K562 (cell line): ENCODE measurements at regions not wholly inside any gene's neighbourhood (a gene's known extent, or its start where the extent isn't known, plus 50 kb on each side); places are given as distances from the start of the nearest gene placed in this dataset.
A peak's percentile ranks its signal among the peaks of the same experiment; 100 is the strongest.

Source experiments
- ATAC-seq: fragments of 200-7000 bp; cut with Tn5 transposase; 3 replicates; pipeline ENCODE4 v1.9.1; 2020; ENCODE audit warnings: moderate library complexity
- BruUV-seq: library from RNA; stranded (reverse); fragments of 400-500 nt; replicated peaks from 2 replicates; lab custom pipeline; 2021; lab: Mats Ljungman, UMichigan
- CTCF ChIA-PET: fragments of 300-600 bp; formaldehyde crosslinking; extraction: SDS; loops from one replicate; lab custom pipeline; 2021; ENCODE audit warnings: low intra/inter-chr PET ratio; lab: Yijun Ruan, JAX
- POLR2A ChIA-PET: fragments of 300-600, 350-650 bp; sonication (Branson Sonifier 250); formaldehyde crosslinking; extraction: SDS; loops from one replicate; lab custom pipeline; 2021; ENCODE audit warnings: antibody characterized with exemption, inconsistent platforms; lab: Yijun Ruan, JAX
- DNase-seq, 4 experiments: peaks; one replicate each; pipeline versions ENCODE4 v3.0.0 to v3.0.0-alpha.2; 2011 to 2018; ENCODE audit warnings: low spot score in 3 of 4, mixed read lengths in 3 of 4; ENCODE audit errors: extremely low read depth in 1 of 4
- FAIRE-seq: peaks from 2 replicates; lab custom pipeline; 2011; peaks lifted over from hg19 to GRCh38; lab: Jason Lieb, UNC
- H2AFZ ChIP-seq: 2 replicates; pipeline ENCODE4 v1.6.0; 2011; ENCODE audit warnings: low read depth, low read length, control low read depth, inconsistent platforms
- H3K27ac ChIP-seq: fragments of 200-600 bp; 3 replicates; pipeline ENCODE4 v1.8.0; 2011; ENCODE audit warnings: low read depth, mild to moderate bottlenecking, control low read depth, inconsistent platforms, low read length, moderate library complexity, mixed read lengths; ENCODE audit errors: extremely low read depth
- H3K27me3 ChIP-seq, 2 experiments: fragments of 300-600 bp in 1 of 2; 2 replicates in 1 of 2; 3 replicates in 1 of 2; pipeline versions ENCODE4 v1.6.0 to v1.8.0; 2011; ENCODE audit warnings: inconsistent platforms in 2 of 2, low read length in 2 of 2, mild to moderate bottlenecking in 1 of 2, mixed read lengths in 1 of 2, moderate library complexity in 1 of 2; ENCODE audit not compliant: control insufficient read depth in 2 of 2, insufficient read depth in 2 of 2
- H3K36me3 ChIP-seq: fragments of 300-600 bp; 3 replicates; pipeline ENCODE4 v1.8.0; 2011; ENCODE audit warnings: mild to moderate bottlenecking, low read length, inconsistent platforms; ENCODE audit not compliant: control insufficient read depth, insufficient read depth
- H3K4me1 ChIP-seq, 2 experiments: fragments of 200-600 bp in 1 of 2; replicated peaks in 1 of 2; 2 replicates in 1 of 2; 3 replicates in 1 of 2; pipeline versions ENCODE4 v1.5.1 to v1.8.0; 2011; ENCODE audit warnings: inconsistent platforms in 2 of 2, low read length in 2 of 2, mild to moderate bottlenecking in 1 of 2, mixed read lengths in 1 of 2, moderate library complexity in 1 of 2; ENCODE audit not compliant: control insufficient read depth in 2 of 2, insufficient read depth in 2 of 2
- H3K4me2 ChIP-seq: 2 replicates; pipeline ENCODE4 v1.6.1; 2011; ENCODE audit warnings: low read length, control low read depth, inconsistent platforms, mixed read lengths; ENCODE audit not compliant: insufficient read depth
- H3K4me3 ChIP-seq: fragments of 200-600 bp; sonication (generic), shearing (Covaris generic); 2 replicates; pipeline ENCODE4 v1.5.1; 2016; ENCODE audit warnings: control low read depth, inconsistent platforms
- H3K79me2 ChIP-seq: fragments of 200-600 bp; 3 replicates; pipeline ENCODE4 v1.8.0; 2011; ENCODE audit warnings: low read length, inconsistent platforms; ENCODE audit not compliant: control insufficient read depth, insufficient read depth
- H3K9ac ChIP-seq, 2 experiments: 2 replicates each; pipeline versions ENCODE4 v1.6.0 to v1.6.1; 2011; ENCODE audit warnings: low read depth in 2 of 2, low read length in 2 of 2, control low read depth in 1 of 2, inconsistent platforms in 1 of 2, mild to moderate bottlenecking in 1 of 2, mixed read lengths in 1 of 2; ENCODE audit not compliant: insufficient read depth in 1 of 2
- H3K9me1 ChIP-seq: one replicate; pipeline ENCODE4 v1.6.0; 2011; ENCODE audit warnings: inconsistent platforms, mild to moderate bottlenecking, low read length, moderate library complexity; ENCODE audit not compliant: control insufficient read depth, insufficient read depth
- H3K9me3 ChIP-seq: replicated peaks from 2 replicates; pipeline ENCODE4 v1.5.1; 2011; ENCODE audit warnings: low read depth, low read length, inconsistent platforms; ENCODE audit not compliant: control insufficient read depth, insufficient read depth
- H4K20me1 ChIP-seq: replicated peaks from 2 replicates; pipeline ENCODE4 v1.6.1; 2011; ENCODE audit warnings: low read length, inconsistent platforms, mixed read lengths; ENCODE audit not compliant: control insufficient read depth, insufficient read depth
- EP400 ChIP-seq: fragments of 450-650 bp; IDR thresholded peaks from 2 replicates; pipeline ENCODE4 v1.6.1; 2017; ENCODE audit warnings: antibody characterized with exemption, mild to moderate bottlenecking, moderate library complexity
- JUN ChIP-seq, 2 experiments: sonication (generic) in 1 of 2; formaldehyde crosslinking in 1 of 2; IDR thresholded peaks; 2 replicates each; pipeline versions ENCODE4 v1.6.1 to v1.8.0; 2012 to 2022; ENCODE audit warnings: borderline replicate concordance in 2 of 2, mild to moderate bottlenecking in 2 of 2, improper control_type of control experiment in 1 of 2, low read depth in 1 of 2, low read length in 1 of 2, missing genetic modification reagents in 1 of 2
- MAFK ChIP-seq: IDR thresholded peaks from 2 replicates; pipeline ENCODE4 v1.6.1; 2011; ENCODE audit warnings: low read length, improper control_type of control experiment
- MIER1 ChIP-seq: fragments of 450-650 bp; IDR thresholded peaks from 2 replicates; pipeline ENCODE4 v1.6.1; 2016; ENCODE audit warnings: antibody characterized with exemption, mild to moderate bottlenecking, low read depth
- SMARCA4 ChIP-seq: fragments of 450-650 bp; IDR thresholded peaks from 2 replicates; pipeline ENCODE4 v1.6.1; 2016
- ZC3H4 ChIP-seq: sonication (generic); formaldehyde crosslinking; IDR thresholded peaks from 2 replicates; pipeline ENCODE4 v1.9.0; 2021; ENCODE audit warnings: missing genetic modification reagents, borderline replicate concordance
- ZNF239 ChIP-seq: fragments of 250-450 bp; sonication (Bioruptor Pico); IDR thresholded peaks from 2 replicates; pipeline ENCODE4 v1.4.0; 2020; ENCODE audit warnings: mild to moderate bottlenecking
- ZNF263 ChIP-seq: sonication (generic); formaldehyde crosslinking; IDR thresholded peaks from 2 replicates; pipeline ENCODE4 v1.8.0; 2022; ENCODE audit warnings: mild to moderate bottlenecking, missing genetic modification reagents, borderline replicate concordance
- ZNF766 ChIP-seq: fragments of 200-800 bp; sonication (Bioruptor generic); conservative IDR thresholded peaks from 2 replicates; pipeline ENCODE4 v1.6.1; 2016; ENCODE audit warnings: missing genetic modification characterization, missing compliant biosample characterization
- ZSCAN29 ChIP-seq: fragments of 450-650 bp; IDR thresholded peaks from 2 replicates; pipeline ENCODE4 v1.6.1; 2017
- WGBS: fragments of 100-300 bp; shearing (Covaris generic); methylation state at CpG from one replicate; pipeline ENCODE4 v1.1.6; 2016; ENCODE audit warnings: low coverage, mixed read lengths; ENCODE audit not compliant: insufficient coverage; ENCODE audit errors: missing lambda C conversion rate; 5-methylcytosine and 5-hydroxymethylcytosine counted together
- in situ Hi-C: fragments of 300-500 bp; cut with MboI; formaldehyde crosslinking; loops from 4 replicates; pipeline ENCODE4 v1.15.0; 2018; ENCODE audit warnings: inconsistent platforms, mixed read lengths
- intact Hi-C: fragments of 100-400 bp; cut with micrococcal nuclease; formaldehyde crosslinking; loops from 2 replicates; pipeline ENCODE4 v1.14.2; 2022

DNA sequence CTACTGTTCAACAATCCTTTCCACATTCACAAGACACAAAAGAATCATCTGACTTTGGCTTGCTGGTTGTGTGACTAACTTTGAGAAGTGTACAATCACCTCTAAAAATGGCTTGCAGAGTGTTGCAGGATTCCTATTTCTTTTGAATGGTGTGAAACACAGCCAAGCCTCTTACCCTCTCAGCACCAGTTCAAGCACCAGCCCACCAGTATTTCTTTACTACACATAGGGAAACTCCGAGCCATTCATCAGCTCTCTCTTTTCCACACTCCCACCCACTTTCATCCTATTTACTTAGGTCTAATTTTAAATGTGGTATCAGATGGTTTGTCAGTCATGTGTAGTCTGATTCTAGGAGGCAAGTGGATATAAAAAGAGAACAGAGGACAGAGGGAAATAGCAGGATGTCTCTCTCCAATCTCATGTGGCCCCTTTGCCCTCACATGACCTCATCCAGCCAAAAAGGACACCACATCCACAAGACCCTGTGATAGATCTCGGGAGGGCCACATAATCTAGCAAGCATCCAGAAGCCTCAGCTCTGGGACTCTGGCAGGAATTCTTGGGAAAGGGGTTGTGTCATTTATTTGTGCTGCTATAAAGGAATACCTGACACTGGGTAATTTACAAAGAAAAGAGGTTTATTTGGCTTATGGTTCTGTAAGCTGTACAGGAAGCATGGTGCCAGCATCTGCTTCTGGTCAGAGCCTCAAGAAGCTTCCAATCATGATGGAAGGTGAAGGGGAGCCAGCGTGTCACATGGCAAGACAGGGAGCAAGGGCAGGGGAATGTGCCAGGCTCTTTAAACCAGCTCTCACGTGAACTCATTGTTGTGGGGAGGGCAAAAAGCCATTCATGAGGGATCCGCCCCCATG, 66.8 kb upstream of the NEBL start:
- Histone ChIP-seq H4K20me1 (no peaks in the 10 kb centered on the region), H3K4me3 (no peak overlapping the region), H3K27me3 (no peaks in the 10 kb centered on the region; a peak in 1 of 5 replicates), H3K27ac (no peak overlapping the region), H3K9me3 (no peaks in the 10 kb centered on the region), H3K9me1 (no peaks in the 10 kb centered on the region), H3K4me1 (no peaks in the 10 kb centered on the region), H3K79me2 (no peaks in the 10 kb centered on the region), H3K4me2 (no peak overlapping the region), H3K9ac (no peak overlapping the region), H2AFZ (no peak overlapping the region), H3K36me3 (no peaks in the 10 kb centered on the region)
- BruUV-seq, result no TSS peak
- TF ChIP-seq JUN (IDR thresholded peaks at IDR 0.05; ENCODE audit: borderline replicate concordance, low read depth, low read length) (no peak), JUN (CRISPR knock-in tag; IDR thresholded peaks at IDR 0.05; ENCODE audit: borderline replicate concordance) (no peak), ZNF766 (peak; percentile 94)
- ATAC-seq (no peak), DNase-seq (no peak), FAIRE-seq (no peak)
- intact Hi-C loops, result no loop called here
- WGBS, result 27% methylated on average over 5 of the region's 5 CpGs
- in situ Hi-C loops, result no loop called here
- CTCF ChIA-PET, result no interaction called here
- POLR2A ChIA-PET, result interaction anchor here (0.7 kb wide), 1 partner anchor 27 kb away, joined by 3 read pairs; no protein-coding TSS in a partner anchor

DNA sequence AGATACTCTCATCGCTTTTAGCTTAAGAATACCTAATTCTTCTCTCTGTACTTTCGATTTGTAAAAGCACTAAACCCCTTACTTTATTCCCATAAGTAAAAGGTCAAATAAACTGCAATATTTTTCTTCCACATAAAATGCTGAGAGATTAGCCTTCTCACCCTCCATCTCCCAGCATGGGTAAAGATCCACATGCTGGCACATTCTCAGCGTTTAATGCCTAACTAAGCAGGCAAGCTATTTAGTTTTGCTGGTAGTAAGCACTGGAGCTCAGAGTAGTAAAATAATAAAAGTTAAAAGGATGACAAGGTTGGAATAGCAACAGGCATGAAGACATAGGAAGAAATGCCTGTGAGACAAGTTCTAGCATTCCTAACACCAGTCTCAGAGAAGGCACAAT, 65.9 kb upstream of the NEBL start:
- H3K9me3 ChIP-seq, result no peaks in the 10 kb centered on the region
- no peak for ATAC-seq
- H4K20me1 ChIP-seq, result no peaks in the 10 kb centered on the region
- H3K4me3 ChIP-seq, result no peak overlapping the region
- H3K4me1 ChIP-seq, result no peaks in the 10 kb centered on the region
- no peak for FAIRE-seq
- in situ Hi-C loops (no loop called here), intact Hi-C loops (no loop called here)
- BruUV-seq, result no TSS peak
- TF ChIP-seq ZC3H4 (CRISPR knock-in tag), result no peak
- TF ChIP-seq ZSCAN29, result no peak
- TF ChIP-seq SMARCA4, result no peak
- no peak for TF ChIP-seq MAFK
- no peak for TF ChIP-seq EP400
- no peak for TF ChIP-seq ZNF239 (CRISPR knock-in tag)
- TF ChIP-seq MIER1, result no peak
- no peak for TF ChIP-seq ZNF263
- no peak overlapping the region for H3K9ac ChIP-seq
- H2AFZ ChIP-seq, result no peak overlapping the region
- H3K27ac ChIP-seq, result no peak overlapping the region
- WGBS, result 20% methylated on average over 3 of the region's 3 CpGs
- no peak for DNase-seq
- no peaks in the 10 kb centered on the region for H3K9me1 ChIP-seq
- CTCF ChIA-PET, result no interaction called here
- H3K79me2 ChIP-seq, result no peaks in the 10 kb centered on the region
- no peaks in the 10 kb centered on the region for H3K36me3 ChIP-seq
- H3K27me3 ChIP-seq, result no peaks in the 10 kb centered on the region; a peak in 1 of 5 replicates
- POLR2A ChIA-PET, result interaction anchor here (0.5 to 0.9 kb wide), 4 partner anchors 8 to 37 kb away, joined by 3 read pairs; no protein-coding TSS in a partner anchor
- H3K4me2 ChIP-seq, result no peak overlapping the region
